WTC11 (cell line): ENCODE measurements at regions not wholly inside any gene's neighbourhood (a gene's known extent, or its start where the extent isn't known, plus 50 kb on each side); places are given as distances from the start of the nearest gene placed in this dataset.
"Not testable (repeated sequence)": the region's sequence is repeated elsewhere in the genome, so short reads cannot be mapped to it uniquely, and the experiment has no call there.

Source experiments
- CBFB ChIP-seq: sonication (generic); formaldehyde crosslinking; IDR thresholded peaks from 2 replicates; pipeline ENCODE4 v1.8.1; 2022; ENCODE audit warnings: mild to moderate bottlenecking, low read depth, missing genetic modification reagents
- ESRRA ChIP-seq: sonication (generic); formaldehyde crosslinking; IDR thresholded peaks from 2 replicates; pipeline ENCODE4 v1.8.1; 2022; ENCODE audit warnings: mild to moderate bottlenecking, missing genetic modification reagents, borderline replicate concordance
- NR2C2 ChIP-seq: sonication (generic); formaldehyde crosslinking; IDR thresholded peaks from 2 replicates; pipeline ENCODE4 v1.8.0; 2022; ENCODE audit warnings: mild to moderate bottlenecking, missing genetic modification reagents
- SP1 ChIP-seq: sonication (generic); formaldehyde crosslinking; conservative IDR thresholded peaks from 2 replicates; pipeline ENCODE4 v1.8.1; 2022; ENCODE audit warnings: missing genetic modification reagents
- TF ChIP-seq, protein P1 (sequence below): fragments of 200-600 bp; IDR thresholded peaks from 2 replicates; pipeline ENCODE4 v1.8.0; 2022; ENCODE audit warnings: antibody characterized with exemption
- TF ChIP-seq, protein P2 (sequence below): fragments of 250-450 bp; sonication (Bioruptor Pico); IDR thresholded peaks from 2 replicates; pipeline ENCODE4 v1.8.0; 2021; ENCODE audit warnings: mild to moderate bottlenecking
- TF ChIP-seq, protein P3 (sequence below): sonication (generic); formaldehyde crosslinking; IDR thresholded peaks from 2 replicates; pipeline ENCODE4 v1.8.1; 2023; ENCODE audit warnings: mild to moderate bottlenecking, moderate library complexity, missing genetic modification reagents

DNA sequence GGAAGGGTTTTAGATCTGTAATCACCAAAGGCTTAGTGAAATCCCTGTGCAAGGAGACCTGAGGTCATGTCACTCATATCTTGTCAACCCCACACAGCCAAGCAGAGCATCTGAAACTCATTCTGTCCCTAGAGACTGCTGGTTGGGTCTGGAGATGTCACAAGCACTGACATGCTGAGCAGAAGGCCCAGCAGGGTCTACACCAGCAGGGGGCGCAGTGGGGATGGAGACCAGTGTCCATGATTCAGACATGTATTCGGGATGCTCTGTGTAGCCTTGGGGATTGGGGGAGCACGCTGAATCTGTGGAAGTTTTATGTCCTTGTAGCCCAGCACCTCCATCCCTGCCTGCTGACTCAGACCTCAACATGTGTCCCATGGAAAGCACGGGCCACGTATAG lies 1247.3 kb downstream of the RPIA start:
- not testable (repeated sequence) for TF ChIP-seq NR2C2, SP1, ESRRA, CBFB (CRISPR knock-in tag)
- TF ChIP-seq, protein P1, sequence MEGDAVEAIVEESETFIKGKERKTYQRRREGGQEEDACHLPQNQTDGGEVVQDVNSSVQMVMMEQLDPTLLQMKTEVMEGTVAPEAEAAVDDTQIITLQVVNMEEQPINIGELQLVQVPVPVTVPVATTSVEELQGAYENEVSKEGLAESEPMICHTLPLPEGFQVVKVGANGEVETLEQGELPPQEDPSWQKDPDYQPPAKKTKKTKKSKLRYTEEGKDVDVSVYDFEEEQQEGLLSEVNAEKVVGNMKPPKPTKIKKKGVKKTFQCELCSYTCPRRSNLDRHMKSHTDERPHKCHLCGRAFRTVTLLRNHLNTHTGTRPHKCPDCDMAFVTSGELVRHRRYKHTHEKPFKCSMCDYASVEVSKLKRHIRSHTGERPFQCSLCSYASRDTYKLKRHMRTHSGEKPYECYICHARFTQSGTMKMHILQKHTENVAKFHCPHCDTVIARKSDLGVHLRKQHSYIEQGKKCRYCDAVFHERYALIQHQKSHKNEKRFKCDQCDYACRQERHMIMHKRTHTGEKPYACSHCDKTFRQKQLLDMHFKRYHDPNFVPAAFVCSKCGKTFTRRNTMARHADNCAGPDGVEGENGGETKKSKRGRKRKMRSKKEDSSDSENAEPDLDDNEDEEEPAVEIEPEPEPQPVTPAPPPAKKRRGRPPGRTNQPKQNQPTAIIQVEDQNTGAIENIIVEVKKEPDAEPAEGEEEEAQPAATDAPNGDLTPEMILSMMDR: not testable (repeated sequence)
- TF ChIP-seq, protein P2, sequence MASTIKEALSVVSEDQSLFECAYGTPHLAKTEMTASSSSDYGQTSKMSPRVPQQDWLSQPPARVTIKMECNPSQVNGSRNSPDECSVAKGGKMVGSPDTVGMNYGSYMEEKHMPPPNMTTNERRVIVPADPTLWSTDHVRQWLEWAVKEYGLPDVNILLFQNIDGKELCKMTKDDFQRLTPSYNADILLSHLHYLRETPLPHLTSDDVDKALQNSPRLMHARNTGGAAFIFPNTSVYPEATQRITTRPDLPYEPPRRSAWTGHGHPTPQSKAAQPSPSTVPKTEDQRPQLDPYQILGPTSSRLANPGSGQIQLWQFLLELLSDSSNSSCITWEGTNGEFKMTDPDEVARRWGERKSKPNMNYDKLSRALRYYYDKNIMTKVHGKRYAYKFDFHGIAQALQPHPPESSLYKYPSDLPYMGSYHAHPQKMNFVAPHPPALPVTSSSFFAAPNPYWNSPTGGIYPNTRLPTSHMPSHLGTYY: not testable (repeated sequence)
- TF ChIP-seq, protein P3, sequence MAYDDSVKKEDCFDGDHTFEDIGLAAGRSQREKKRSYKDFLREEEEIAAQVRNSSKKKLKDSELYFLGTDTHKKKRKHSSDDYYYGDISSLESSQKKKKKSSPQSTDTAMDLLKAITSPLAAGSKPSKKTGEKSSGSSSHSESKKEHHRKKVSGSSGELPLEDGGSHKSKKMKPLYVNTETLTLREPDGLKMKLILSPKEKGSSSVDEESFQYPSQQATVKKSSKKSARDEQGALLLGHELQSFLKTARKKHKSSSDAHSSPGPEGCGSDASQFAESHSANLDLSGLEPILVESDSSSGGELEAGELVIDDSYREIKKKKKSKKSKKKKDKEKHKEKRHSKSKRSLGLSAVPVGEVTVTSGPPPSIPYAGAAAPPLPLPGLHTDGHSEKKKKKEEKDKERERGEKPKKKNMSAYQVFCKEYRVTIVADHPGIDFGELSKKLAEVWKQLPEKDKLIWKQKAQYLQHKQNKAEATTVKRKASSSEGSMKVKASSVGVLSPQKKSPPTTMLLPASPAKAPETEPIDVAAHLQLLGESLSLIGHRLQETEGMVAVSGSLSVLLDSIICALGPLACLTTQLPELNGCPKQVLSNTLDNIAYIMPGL (CRISPR knock-in tag): not testable (repeated sequence)
